Natural killer cell (primary cell): ENCODE measurements at regions not wholly inside any gene's neighbourhood (a gene's known extent, or its start where the extent isn't known, plus 50 kb on each side); places are given as distances from the start of the nearest gene placed in this dataset.
"Not testable (repeated sequence)": the region's sequence is repeated elsewhere in the genome, so short reads cannot be mapped to it uniquely, and the experiment has no call there.

Source experiments
- ATAC-seq, 3 donors: fragments of 150-1000 bp in 2 of 3; fragments of 200-7000 bp in 1 of 3; cut with Tn5 transposase; 1 replicate in 1 of 3; 2 replicates in 2 of 3; pipeline ENCODE4 v1.10.0; 2021; ENCODE audit warnings: mild to moderate bottlenecking in 2 of 3, moderate library complexity in 2 of 3
- DNase-seq, 2 donors: peaks; one replicate each; pipeline versions ENCODE4 v3.0.0 to v3.0.0-alpha.2; 2013 to 2021; ENCODE audit warnings: mixed read lengths in 1 of 2
- H3K27ac ChIP-seq: one replicate; pipeline ENCODE4 v1.5.1; 2013; ENCODE audit warnings: mild to moderate bottlenecking, low read length
- H3K27me3 ChIP-seq: one replicate; pipeline ENCODE4 v1.6.1; 2013; ENCODE audit warnings: low read length; ENCODE audit not compliant: control insufficient read depth, insufficient read depth
- H3K36me3 ChIP-seq: one replicate; pipeline ENCODE4 v1.6.1; 2013; ENCODE audit warnings: low read length; ENCODE audit not compliant: control insufficient read depth, insufficient read depth
- H3K4me1 ChIP-seq: one replicate; pipeline ENCODE4 v1.6.1; 2013; ENCODE audit warnings: low read length; ENCODE audit not compliant: control insufficient read depth, insufficient read depth
- H3K4me3 ChIP-seq: one replicate; pipeline ENCODE4 v1.5.1; 2013; ENCODE audit warnings: low read length
- H3K9me3 ChIP-seq: one replicate; pipeline ENCODE4 v1.6.1; 2013; ENCODE audit warnings: low read length; ENCODE audit not compliant: control insufficient read depth, insufficient read depth
- H3K27ac Mint-ChIP-seq, 2 donors: one replicate each; pipeline ENCODE4 v1.8.0; 2022; ENCODE audit warnings: mild to moderate bottlenecking in 2 of 2, mixed read lengths in 2 of 2, moderate library complexity in 1 of 2
- H3K27me3 Mint-ChIP-seq, 2 donors: one replicate each; pipeline ENCODE4 v1.8.0; 2022; ENCODE audit warnings: low read depth in 2 of 2, mixed read lengths in 2 of 2
- H3K36me3 Mint-ChIP-seq: one replicate; pipeline ENCODE4 v1.8.0; 2022; ENCODE audit warnings: mixed read lengths
- H3K4me1 Mint-ChIP-seq, 2 donors: one replicate each; pipeline ENCODE4 v1.8.0; 2022; ENCODE audit warnings: mixed read lengths in 2 of 2
- H3K4me3 Mint-ChIP-seq: one replicate; pipeline ENCODE4 v1.8.0; 2022; ENCODE audit warnings: mild to moderate bottlenecking, moderate library complexity, mixed read lengths
- H3K9me3 Mint-ChIP-seq, 2 donors: one replicate each; pipeline ENCODE4 v1.8.0; 2022; ENCODE audit warnings: mixed read lengths in 2 of 2
- WGBS: methylation state at CpG from one replicate; pipeline ENCODE4 v1.1.7; 2013; ENCODE audit warnings: missing lambda C conversion rate; ENCODE audit not compliant: insufficient coverage; 5-methylcytosine and 5-hydroxymethylcytosine counted together
- intact Hi-C: fragments of 100-400 bp; cut with micrococcal nuclease; formaldehyde crosslinking; loops from one replicate; pipeline ENCODE4 v1.14.2; 2022
- TF ChIP-seq, protein P1 (sequence below): fragments of 200-600 bp; IDR thresholded peaks from one replicate; pipeline ENCODE4 v1.8.0; 2022; ENCODE audit warnings: antibody characterized with exemption

DNA sequence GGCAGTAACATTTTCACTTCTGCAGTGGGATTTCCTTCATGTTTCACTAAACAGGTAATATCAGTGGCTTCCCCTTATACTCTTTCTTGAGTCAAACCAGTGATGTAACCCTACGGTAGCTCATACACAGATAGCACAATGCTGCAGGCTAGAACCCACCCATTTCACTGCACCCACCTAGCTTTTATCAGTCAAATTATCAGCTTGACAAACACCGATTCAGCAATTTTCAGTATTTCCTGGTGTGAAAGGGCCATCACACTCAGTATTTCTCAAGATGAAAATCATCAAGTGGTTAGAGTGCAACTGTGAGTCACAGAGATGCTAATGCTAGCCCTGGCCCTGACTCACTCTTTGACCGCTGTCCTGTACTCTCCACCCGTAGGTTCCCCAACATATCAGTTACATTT is 242.3 kb upstream of the PTGER4 start:
- TF ChIP-seq, protein P1, sequence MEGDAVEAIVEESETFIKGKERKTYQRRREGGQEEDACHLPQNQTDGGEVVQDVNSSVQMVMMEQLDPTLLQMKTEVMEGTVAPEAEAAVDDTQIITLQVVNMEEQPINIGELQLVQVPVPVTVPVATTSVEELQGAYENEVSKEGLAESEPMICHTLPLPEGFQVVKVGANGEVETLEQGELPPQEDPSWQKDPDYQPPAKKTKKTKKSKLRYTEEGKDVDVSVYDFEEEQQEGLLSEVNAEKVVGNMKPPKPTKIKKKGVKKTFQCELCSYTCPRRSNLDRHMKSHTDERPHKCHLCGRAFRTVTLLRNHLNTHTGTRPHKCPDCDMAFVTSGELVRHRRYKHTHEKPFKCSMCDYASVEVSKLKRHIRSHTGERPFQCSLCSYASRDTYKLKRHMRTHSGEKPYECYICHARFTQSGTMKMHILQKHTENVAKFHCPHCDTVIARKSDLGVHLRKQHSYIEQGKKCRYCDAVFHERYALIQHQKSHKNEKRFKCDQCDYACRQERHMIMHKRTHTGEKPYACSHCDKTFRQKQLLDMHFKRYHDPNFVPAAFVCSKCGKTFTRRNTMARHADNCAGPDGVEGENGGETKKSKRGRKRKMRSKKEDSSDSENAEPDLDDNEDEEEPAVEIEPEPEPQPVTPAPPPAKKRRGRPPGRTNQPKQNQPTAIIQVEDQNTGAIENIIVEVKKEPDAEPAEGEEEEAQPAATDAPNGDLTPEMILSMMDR = no peak
- H3K4me1 ChIP-seq = peaks cover 59% of the 10 kb centered on the region
- intact Hi-C loops = loop anchor here (1.0 to 5.0 kb wide), 7 partner anchors 9 to 241 kb away; partner anchors contain the start of gene PTGER4
- no peaks in the 10 kb centered on the region for H3K36me3 Mint-ChIP-seq
- H3K4me1 Mint-ChIP-seq = peaks cover 81 to 83% of the 10 kb centered on the region in 2 donors
- peak; percentile 75 to 93 (median 79) for ATAC-seq
- H3K27ac ChIP-seq = peak overlapping the region; percentile 93
- H3K27me3 ChIP-seq = no peaks in the 10 kb centered on the region
- no peaks in the 10 kb centered on the region for H3K36me3 ChIP-seq
- H3K27ac Mint-ChIP-seq = peak overlapping the region; percentile 90 to 95
- no peaks in the 10 kb centered on the region for H3K9me3 ChIP-seq
- H3K27me3 Mint-ChIP-seq = no peaks in the 10 kb centered on the region
- H3K9me3 Mint-ChIP-seq = peaks cover 0 to 2% of the 10 kb centered on the region in 2 donors
- DNase-seq = peak in 1 of 2 donors; percentile 72
- WGBS = 26% methylated on average over 2 of the region's 4 CpGs
- peak overlapping the region; percentile 83 for H3K4me3 Mint-ChIP-seq
- H3K4me3 ChIP-seq = no peak overlapping the region

GRCh38 chr5:40436535-40437237 is 243.0 kb upstream of the PTGER4 start:
- Mint-ChIP-seq H3K27ac (peak overlapping the region; percentile 90 to 95), H3K9me3 (peaks cover 0 to 2% of the 10 kb centered on the region in 2 donors), H3K27me3 (no peaks in the 10 kb centered on the region), H3K4me1 (peaks cover 74 to 75% of the 10 kb centered on the region in 2 donors), H3K4me3 (peak overlapping the region; percentile 83), H3K36me3 (no peaks in the 10 kb centered on the region)
- Histone ChIP-seq H3K36me3 (no peaks in the 10 kb centered on the region), H3K9me3 (no peaks in the 10 kb centered on the region), H3K27me3 (no peaks in the 10 kb centered on the region), H3K27ac (peak overlapping the region; percentile 93), H3K4me1 (peaks cover 55% of the 10 kb centered on the region), H3K4me3 (no peak overlapping the region)
- ATAC-seq (peak; percentile 65 to 74 (median 65)), DNase-seq (peak in 1 of 2 donors; percentile 84)
- TF ChIP-seq, protein P1 = no peak
- intact Hi-C loops = loop anchor here (1.0 to 5.0 kb wide), 7 partner anchors 8 to 242 kb away; partner anchors contain the start of gene PTGER4
- 12% methylated on average over 9 of the region's 9 CpGs for WGBS

DNA sequence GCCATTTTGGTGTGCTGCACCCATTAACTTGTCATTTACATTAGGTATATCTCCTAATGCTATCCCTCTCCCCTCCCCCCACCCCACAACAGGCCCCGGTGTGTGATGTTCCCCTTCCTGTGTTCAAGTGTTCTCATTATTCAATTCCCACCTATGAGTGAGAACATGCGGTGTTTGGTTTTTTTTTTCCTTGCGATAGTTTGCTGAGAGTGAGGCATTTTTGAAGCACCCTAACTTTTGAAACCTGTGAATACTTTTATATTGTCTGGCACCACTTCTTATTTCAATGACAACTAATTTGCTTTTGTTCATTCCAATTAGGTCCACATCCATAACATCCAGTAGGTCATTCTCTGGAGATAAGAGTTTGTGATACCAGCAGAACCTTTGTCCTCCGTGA is 244.0 kb upstream of the PTGER4 start:
- not testable (repeated sequence) for H3K27me3 ChIP-seq, H3K36me3 ChIP-seq, H3K9me3 ChIP-seq, H3K27me3 Mint-ChIP-seq, H3K36me3 Mint-ChIP-seq, H3K9me3 Mint-ChIP-seq, H3K4me3 ChIP-seq
- Mint-ChIP-seq H3K4me3 (peak overlapping the region; percentile 83), H3K27ac (peak overlapping the region; percentile 90 to 95), H3K4me1 (peaks cover 64 to 67% of the 10 kb centered on the region in 2 donors)
- no CpG with 5 or more reads among the region's 4 CpGs for WGBS
- Histone ChIP-seq H3K4me1 (peaks cover 47% of the 10 kb centered on the region), H3K27ac (peak overlapping the region; percentile 93)
- DNase-seq (peak in 1 of 2 donors; percentile 51), ATAC-seq (peak in 1 of 3 donors; percentile 5)
- intact Hi-C loops = loop anchor here (2.0 to 5.0 kb wide), 5 partner anchors 33 to 243 kb away; partner anchors contain the start of gene PTGER4

DNA sequence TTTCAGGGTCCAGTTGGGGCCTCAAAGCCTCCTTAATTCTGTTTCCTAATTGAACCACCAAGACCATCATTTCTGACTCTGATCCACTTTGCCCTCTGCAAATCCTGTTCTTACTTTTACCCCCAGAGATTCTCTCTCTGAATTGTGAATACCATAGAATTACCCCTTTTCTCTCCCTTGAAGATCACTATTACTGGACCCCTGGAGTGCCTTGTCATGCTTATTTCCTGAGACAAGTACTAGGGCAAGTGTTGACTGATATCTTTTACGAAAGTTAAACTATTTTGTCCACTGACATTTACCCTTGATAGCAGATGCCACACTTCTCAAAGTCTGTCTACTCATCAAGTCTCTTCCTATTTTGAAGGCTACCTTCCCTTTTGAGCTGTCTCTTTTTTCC is 246.9 kb upstream of the PTGER4 start:
- DNase-seq = no peak
- intact Hi-C loops = no loop called here
- H3K27ac Mint-ChIP-seq = peak overlapping the region; percentile 11
- Histone ChIP-seq H3K36me3 (no peaks in the 10 kb centered on the region), H3K4me1 (peaks cover 33% of the 10 kb centered on the region), H3K9me3 (no peaks in the 10 kb centered on the region), H3K4me3 (no peak overlapping the region), H3K27ac (no peak overlapping the region), H3K27me3 (no peaks in the 10 kb centered on the region)
- no peak overlapping the region for H3K4me3 Mint-ChIP-seq
- H3K9me3 Mint-ChIP-seq = no peaks in the 10 kb centered on the region
- WGBS = 89% methylated on average over 1 of the region's 1 CpG
- no peaks in the 10 kb centered on the region for H3K27me3 Mint-ChIP-seq
- peaks cover 75 to 76% of the 10 kb centered on the region in 2 donors for H3K4me1 Mint-ChIP-seq
- TF ChIP-seq, protein P1 = no peak
- ATAC-seq = no peak
- no peaks in the 10 kb centered on the region for H3K36me3 Mint-ChIP-seq
